ENCODE measurements at regions not wholly inside any gene's neighbourhood (a gene's known extent, or its start where the extent isn't known, plus 50 kb on each side); places are given as distances from the start of the nearest gene placed in this dataset.
A peak's percentile ranks its signal among the peaks of the same experiment; 100 is the strongest.
"Not testable (repeated sequence)": the region's sequence is repeated elsewhere in the genome, so short reads cannot be mapped to it uniquely, and the experiment has no call there.

GRCh38 chr20:50435397-50436051 lies 74.7 kb upstream of the PTPN1 start:
- DNase-seq = no peak

GRCh38 chr20:50436052-50436656 lies 74.0 kb upstream of the PTPN1 start:
- DNase-seq = no peak

- no peak for DNase-seq
Observed at GRCh38 chr20:50436696-50437095, 73.5 kb upstream of the PTPN1 start.

- no peak for DNase-seq
Observed at GRCh38 chr20:50438986-50439407, 71.2 kb upstream of the PTPN1 start.

DNA sequence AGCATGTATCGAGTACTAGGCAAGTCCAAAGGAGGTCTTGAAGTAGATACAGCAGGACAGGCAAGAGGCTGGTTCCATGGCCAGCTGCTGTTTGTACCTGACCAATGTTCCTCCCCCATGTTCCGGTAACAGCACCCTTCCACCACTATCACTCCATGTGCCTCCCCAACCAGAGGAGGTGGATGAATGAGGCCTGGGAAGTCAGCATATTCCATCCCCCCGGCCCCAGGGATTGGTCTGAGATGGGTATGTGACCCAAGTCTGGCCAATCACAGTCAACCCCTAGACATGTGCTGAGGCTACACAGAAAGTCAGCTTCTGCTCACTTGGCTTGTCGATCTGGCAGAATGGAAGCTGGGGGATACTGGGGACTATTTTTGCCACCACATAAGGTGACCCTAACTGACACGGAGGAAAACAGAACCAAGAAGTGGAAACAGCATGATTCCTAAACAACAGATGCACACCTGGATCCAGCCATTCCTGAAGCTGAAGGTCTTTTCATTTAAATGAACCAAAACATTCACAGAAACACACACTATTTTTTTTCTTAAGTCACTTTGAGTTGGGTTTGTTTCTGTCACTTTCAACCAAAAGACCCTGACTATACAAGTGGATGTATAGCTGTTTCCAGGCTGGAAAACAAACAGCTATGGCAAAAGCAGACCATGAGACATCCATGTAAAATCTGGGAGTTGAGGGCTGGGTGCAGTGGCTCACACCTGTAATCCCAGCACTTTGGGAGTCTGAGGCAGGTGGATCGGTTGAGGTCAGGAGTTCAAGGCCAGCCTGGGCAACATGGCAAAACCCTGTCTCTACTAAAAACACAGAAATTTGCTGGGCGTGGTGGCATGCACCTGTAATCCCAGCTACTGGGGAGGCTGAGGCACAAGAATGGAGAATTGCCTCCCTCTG lies 70.4 kb upstream of the PTPN1 start:
- DNase-seq = no peak

DNA sequence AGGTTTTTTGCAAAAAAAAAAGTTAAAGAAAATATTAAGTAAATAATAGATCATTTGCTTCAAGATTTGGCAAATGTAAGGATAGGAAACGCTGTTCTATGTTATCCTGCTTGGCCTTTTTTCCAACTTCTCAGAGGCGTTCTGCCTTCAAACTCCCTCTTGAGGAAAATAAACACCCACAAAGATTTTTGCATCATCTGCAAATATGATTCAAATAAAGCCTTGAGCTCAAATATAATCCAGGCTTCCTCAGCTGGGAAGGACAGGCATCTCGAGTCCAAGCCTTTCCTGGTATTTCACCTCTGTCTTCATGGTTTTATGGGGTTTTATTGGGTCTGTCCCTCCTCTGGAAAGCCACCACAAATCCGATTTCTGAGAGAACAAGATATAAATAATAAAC lies 67.7 kb upstream of the PTPN1 start:
- DNase-seq = no peak

DNA sequence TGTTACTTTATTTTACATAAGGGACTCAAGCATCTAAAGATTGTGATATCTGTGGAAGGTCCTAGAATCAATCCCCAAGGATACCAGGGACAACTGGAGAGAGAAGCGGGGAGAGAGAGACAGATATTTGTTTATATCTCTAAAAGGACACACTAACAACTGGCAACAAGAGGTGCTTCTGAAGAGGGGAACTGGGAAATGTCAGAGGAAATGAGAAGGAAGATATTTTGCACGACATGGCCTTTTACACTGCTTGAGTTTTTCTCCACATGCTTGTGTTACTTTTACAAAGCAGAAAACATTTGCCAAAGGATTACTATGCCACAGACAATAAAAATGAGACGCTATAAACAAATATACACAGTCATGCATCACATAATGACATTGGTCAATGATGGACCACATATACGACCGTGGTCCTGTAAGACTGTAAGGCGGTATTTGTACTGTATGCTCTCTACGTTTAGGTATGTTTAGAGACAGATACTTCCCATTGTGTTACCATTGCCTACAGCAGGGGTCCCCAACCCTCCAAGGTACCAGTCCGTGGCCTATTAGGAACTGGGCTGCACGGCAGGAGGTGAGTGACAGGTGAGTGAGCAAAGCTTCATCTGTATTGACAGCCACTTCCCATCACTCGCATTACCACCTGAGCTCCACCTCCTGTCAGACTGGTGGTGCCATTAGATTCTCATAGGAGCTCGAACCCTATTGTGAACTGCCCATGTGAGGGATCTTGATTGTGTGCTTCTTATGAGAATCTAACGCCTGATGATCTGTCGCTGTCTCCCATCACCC lies 64.6 kb upstream of the PTPN1 start:
- no peak for DNase-seq

GRCh38 chr20:50446351-50447101 lies 63.7 kb upstream of the PTPN1 start:
- no peak for DNase-seq

DNA sequence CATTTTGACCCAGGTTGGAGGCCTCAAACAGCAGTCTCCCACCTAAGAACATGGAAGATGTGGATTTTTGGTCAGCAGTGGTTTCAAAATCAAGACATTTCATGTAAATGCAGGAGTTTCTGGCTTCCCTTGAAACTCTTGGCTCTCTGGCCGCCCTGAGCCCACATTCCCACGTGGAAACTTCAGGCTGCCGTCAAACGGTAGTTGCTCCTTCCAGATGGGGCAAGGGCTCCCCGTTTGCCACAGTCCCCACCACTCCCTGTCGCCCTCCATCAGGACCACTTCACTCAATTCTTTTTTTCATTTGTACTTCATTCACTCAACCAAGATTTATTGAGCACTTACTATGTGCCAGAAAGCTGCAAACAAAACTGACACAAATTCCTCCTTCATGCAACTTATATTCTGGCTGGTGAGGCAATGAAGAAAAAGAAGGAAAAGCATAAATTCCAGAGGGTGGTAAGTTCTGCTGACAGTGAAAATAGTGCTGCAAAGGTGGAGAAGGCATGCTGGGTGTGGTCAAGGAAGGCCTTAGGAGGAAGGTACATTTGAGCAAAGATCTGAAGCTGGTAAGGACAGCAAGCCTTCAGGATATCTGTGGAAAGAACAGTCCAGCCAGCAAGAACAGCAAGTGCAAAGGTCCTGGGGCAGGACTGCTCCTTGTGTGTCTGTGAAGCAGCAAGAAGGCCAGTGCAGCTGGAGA lies 62.9 kb upstream of the PTPN1 start:
- DNase-seq = no peak

DNA sequence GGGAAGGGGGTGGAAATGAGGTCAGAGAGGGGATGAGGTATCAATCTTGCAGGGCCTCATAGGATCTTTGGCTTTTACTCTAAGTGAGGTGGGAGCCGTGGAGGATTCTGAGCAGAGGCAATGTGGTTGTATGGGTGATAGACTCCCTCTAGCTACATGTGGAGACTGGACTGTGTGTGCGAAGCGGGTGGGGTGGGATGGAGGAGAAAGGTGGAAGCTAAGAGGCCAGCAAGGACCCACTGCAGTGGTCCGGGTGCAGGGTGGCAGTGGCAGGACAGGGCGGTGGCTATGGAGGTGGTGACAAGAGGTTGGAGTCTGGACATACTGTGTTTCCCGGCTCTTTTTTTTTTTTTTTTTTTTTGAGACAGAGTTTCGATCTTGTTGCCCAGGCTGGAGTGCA lies 62.4 kb upstream of the PTPN1 start:
- no peak for DNase-seq

DNA sequence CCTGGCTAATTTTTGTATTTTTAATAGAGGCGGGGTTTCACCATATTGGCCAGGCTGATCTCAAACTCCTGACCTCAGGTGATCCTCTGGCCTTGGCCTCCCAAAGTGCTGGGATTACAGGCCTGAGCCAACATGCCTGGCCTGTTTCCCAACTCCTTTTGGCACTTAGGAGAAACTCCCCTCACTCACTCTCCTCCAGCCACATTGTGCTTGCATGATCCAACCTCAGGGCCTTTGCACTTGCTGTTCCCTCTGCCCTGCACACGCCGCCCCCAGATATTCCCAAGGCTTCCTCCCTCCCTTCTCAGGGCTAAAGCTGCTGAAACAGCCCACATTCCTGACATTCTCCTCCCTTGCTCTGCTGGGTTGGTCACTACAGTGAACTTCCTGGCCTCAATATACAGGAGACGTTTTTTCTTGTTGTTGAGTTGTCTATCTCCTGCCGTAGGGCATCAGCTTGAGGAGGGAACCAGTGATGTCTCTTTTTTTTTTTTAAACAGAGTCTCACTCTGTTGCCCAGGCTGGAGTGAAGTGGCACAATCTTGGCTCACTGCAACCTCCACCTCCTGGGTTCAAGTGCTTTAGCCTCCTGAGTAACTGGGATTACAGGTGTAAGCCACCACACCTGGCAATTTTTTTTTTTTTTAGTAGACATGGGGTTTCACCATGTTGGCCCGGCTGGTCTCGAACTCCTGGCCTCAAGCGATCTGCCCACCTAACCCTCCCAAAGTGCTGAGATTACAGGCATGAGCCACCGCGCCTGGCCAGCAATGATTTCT lies 61.4 kb upstream of the PTPN1 start:
- DNase-seq = not testable (repeated sequence)

DNA sequence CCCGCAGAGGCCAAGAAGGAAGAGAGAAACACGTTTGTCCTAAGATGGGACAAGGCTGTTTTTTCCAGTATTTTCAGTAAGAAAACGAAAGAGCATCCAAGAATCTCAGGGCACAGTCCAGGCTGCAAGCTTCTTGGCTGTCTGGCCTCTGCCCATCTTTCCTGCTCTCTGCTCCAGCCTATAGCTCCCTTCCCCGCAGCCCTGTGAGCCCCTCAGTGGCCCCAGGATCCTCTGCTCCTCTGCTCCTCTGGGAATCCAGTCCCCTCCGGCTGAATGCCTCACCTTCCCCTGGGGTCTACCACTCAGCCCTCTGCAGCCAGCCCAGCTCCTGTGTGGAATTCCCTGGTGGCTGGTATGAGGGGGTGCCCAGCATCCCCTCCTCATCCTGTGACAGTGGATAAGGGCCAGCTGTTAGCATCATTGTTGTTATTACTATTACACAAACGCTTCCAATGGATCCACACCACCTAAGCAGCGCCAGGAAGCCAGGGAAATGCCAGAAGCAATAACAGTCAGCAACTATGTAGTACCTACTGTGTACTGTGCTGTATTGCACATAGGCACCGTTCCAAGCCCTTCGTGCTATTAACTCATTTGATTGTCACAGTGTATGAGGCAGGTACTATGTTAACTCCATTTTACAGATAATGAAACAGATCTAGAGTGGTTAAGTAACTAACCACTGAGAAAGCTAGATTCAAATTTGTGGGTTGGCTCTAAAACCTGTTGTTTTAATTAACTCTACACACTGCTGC lies 60.3 kb upstream of the PTPN1 start:
- no peak for DNase-seq

DNA sequence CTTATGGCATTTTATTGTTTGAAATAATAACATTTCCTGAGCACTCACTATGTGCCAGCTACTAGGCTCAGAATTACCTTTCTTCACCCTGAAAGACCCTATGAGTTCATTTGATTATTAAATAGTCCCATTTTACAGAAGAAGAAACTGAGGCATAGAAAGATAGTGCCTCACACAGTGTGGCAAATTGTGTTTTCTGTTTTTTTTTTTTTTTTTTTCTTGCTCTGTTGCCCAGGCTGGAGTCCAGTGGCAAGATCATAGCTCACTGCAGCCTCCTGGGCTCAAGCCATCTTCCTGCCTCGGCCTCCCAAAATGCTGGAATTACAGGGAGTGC lies 59.7 kb upstream of the PTPN1 start:
- DNase-seq = no peak

DNA sequence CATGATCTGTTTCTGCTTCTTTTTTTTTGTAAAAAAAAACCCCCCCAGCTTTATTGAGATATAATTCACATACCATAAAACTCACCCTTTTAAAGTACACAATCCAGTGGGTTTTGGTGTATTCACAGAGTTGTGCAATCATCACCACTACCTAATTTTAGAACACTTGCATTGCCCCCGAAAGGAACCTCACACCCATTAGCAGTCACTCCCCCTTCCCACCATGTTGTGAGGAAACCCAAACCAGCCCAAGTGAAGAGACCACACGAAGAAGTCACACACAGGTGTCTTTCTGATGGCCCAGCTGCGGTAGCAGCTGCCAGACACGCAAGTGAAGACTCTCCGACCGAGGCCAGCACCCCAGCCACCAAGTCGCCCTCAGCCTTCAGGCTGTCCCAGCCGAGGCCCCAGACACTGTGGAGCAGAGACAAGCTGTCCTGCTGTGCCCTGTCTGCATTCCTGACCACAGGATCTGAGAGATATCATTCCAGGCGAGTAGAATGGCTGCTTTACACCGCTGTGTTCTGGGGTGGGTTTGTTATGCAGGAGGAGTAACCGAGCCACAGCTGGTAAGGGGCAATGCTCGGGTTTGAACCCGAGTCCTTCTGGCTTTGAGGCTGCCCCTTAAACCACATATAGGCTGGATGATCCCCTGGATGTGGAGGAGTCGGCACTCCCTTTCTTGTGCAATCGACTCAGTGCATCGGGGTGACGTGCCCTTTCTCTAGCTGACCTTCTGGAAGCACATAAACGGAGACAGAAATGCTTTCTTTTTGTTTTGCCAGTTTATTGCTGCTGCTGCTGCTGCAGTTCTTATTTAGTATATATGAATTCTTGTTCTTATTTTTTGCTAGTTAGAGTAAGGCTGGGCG lies 59.1 kb upstream of the PTPN1 start:
- DNase-seq = peak; percentile 17

DNA sequence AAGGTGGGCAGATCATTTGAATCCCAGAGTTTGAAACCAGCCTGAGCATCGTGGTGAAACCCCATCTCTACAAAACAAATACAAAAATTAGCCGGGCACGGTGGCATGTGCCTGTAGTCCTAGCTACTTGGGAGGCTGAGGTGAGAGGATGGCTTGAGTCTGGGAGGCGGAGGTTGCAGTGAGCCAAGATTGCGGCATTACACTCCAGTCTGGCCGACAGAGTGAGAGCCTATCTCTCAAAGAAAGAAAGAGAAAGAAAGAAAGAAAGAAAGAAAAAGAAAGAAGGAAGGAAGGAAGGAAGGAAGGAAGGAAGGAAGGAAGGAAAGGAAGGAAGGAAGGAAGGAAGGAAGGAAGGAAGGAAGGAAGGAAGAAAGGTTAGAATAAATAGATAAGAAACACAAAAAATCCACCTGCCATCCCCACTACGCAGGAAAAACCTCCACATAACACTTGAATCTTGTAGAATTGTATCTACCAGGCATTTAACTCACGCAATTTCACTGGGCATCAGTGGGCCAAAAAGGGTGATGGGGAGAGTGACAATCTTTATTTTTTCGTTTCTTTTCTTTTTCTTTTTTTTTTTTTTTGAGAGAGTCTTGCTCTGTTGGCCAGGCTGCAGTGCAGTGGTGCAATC lies 58.3 kb upstream of the PTPN1 start:
- DNase-seq = not testable (repeated sequence)

DNA sequence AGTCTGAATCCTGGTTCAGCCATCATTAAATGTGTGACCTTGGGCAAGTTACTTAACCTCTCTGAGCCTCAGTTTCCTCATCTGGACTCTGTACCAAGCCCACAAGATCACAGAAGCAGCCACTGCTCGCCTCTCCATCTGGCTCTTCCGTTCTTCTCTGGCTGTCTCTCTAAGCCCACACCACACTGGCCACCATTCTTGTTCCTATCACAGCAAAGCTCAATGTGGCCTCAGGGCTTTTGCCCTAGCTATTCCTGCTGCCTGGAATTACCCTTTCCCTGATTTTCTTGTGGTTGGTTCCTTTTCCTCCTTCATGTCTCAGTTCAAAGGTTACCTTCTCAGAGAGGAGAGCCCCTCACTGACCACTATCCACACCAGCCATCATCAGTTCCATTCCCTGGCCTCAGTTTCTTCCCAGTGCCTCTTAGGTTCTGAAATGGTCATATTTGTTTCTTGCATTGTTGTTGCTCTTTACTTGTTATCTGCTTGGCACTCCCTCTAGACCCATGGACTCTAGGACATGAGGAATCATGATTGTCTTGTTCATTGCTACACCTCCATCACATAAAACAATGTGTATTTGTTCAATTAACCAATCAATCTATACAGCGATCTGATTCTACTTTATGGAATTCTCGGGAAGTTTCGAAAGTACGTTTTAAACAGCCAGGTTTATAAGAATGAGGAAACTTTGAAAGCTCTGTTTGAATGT lies 56.5 kb upstream of the PTPN1 start:
- DNase-seq = no peak

GRCh38 chr20:50455245-50455644 lies 54.9 kb upstream of the PTPN1 start:
- DNase-seq = not testable (repeated sequence)

Data from CD4-positive, alpha-beta T cell treated with Interleukin-17A for 1 hour (primary cell).